Fibroblast of lung (primary cell): ENCODE measurements at regions not wholly inside any gene's neighbourhood (a gene's known extent, or its start where the extent isn't known, plus 50 kb on each side); places are given as distances from the start of the nearest gene placed in this dataset.

Experiments used
- EZH2 ChIP-seq: IDR thresholded peaks from 2 replicates; pipeline ENCODE4 v1.5.1; 2012; ENCODE audit warnings: low read length, control low read depth, mild to moderate bottlenecking; ENCODE audit errors: missing control alignments
- TF ChIP-seq, protein P1 (sequence below), 2 donors: IDR thresholded peaks in 1 of 2; conservative IDR thresholded peaks in 1 of 2; 1 replicate in 1 of 2; 2 replicates in 1 of 2; pipeline ENCODE4 v1.5.1; 2011 to 2012; ENCODE audit warnings: low read length in 2 of 2, control low read depth in 1 of 2, inconsistent platforms in 1 of 2, low read depth in 1 of 2, mild to moderate bottlenecking in 1 of 2

GRCh38 chr1:106189780-106190179, 866.7 kb upstream of the PRMT6 start:
- TF ChIP-seq EZH2 = no peak
- TF ChIP-seq, protein P1, sequence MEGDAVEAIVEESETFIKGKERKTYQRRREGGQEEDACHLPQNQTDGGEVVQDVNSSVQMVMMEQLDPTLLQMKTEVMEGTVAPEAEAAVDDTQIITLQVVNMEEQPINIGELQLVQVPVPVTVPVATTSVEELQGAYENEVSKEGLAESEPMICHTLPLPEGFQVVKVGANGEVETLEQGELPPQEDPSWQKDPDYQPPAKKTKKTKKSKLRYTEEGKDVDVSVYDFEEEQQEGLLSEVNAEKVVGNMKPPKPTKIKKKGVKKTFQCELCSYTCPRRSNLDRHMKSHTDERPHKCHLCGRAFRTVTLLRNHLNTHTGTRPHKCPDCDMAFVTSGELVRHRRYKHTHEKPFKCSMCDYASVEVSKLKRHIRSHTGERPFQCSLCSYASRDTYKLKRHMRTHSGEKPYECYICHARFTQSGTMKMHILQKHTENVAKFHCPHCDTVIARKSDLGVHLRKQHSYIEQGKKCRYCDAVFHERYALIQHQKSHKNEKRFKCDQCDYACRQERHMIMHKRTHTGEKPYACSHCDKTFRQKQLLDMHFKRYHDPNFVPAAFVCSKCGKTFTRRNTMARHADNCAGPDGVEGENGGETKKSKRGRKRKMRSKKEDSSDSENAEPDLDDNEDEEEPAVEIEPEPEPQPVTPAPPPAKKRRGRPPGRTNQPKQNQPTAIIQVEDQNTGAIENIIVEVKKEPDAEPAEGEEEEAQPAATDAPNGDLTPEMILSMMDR (conservative IDR thresholded peaks at IDR 0.05 in 1 of 2, IDR thresholded peaks at IDR 0.05 in 1 of 2; ENCODE audit: low read depth in 1 of 2, low read length in 2 of 2) = no peak
